H1 (cell line): ENCODE measurements at regions not wholly inside any gene's neighbourhood (a gene's known extent, or its start where the extent isn't known, plus 50 kb on each side); places are given as distances from the start of the nearest gene placed in this dataset.

Source experiments
- CTCF ChIA-PET: fragments of 300-600 bp; sonication (Branson Sonifier 250); formaldehyde crosslinking; loops from one replicate; lab custom pipeline; 2021; ENCODE audit not compliant: partially characterized antibody; lab: Charles Lee
- POLR2A ChIA-PET: fragments of 300-600 bp; sonication (Branson Sonifier 250); formaldehyde crosslinking; loops from one replicate; lab custom pipeline; 2021; ENCODE audit warnings: inconsistent platforms; ENCODE audit not compliant: partially characterized antibody; lab: Charles Lee
- DNase-seq, 2 experiments: peaks; one replicate each; pipeline versions ENCODE4 v3.0.0 to v3.0.0-alpha.2; 2010 to 2022; ENCODE audit warnings: low spot score in 2 of 2, low read depth in 1 of 2, mixed read lengths in 1 of 2
- FAIRE-seq: peaks from 2 replicates; lab custom pipeline; 2011; peaks lifted over from hg19 to GRCh38; lab: Jason Lieb, UNC
- H2AFZ ChIP-seq: 2 replicates; pipeline ENCODE4 v1.8.1; 2012; ENCODE audit warnings: low read length, inconsistent platforms
- H2AK5ac ChIP-seq: 2 replicates; pipeline ENCODE4 v1.6.1; 2013; ENCODE audit warnings: low read depth, low read length
- H2BK120ac ChIP-seq: replicated peaks from 2 replicates; pipeline ENCODE3; 2013; ENCODE audit warnings: low read depth, low read length, inconsistent platforms
- H2BK12ac ChIP-seq: 2 replicates; pipeline ENCODE4 v1.6.1; 2013; ENCODE audit warnings: low read depth, low read length
- H2BK15ac ChIP-seq: 2 replicates; pipeline ENCODE4 v1.6.1; 2013; ENCODE audit warnings: low read length
- H2BK20ac ChIP-seq: 2 replicates; pipeline ENCODE4 v1.6.1; 2013; ENCODE audit warnings: low read length
- H2BK5ac ChIP-seq: 2 replicates; pipeline ENCODE4 v1.6.1; 2013; ENCODE audit warnings: low read depth, low read length
- H3K14ac ChIP-seq: 2 replicates; pipeline ENCODE4 v1.6.1; 2013; ENCODE audit warnings: inconsistent platforms; ENCODE audit not compliant: insufficient read length
- H3K18ac ChIP-seq: 2 replicates; pipeline ENCODE4 v1.6.1; 2013; ENCODE audit warnings: low read length; ENCODE audit errors: extremely low read depth
- H3K23ac ChIP-seq: 2 replicates; pipeline ENCODE4 v1.6.1; 2013; ENCODE audit warnings: inconsistent platforms; ENCODE audit not compliant: insufficient read length
- H3K23me2 ChIP-seq: 2 replicates; pipeline ENCODE4 v1.6.1; 2013; ENCODE audit warnings: low read depth, low read length
- H3K27ac ChIP-seq: 2 replicates; pipeline ENCODE4 v1.6.1; 2011; ENCODE audit warnings: low read depth, low read length, inconsistent platforms
- H3K27me3 ChIP-seq, 4 experiments: replicated peaks in 1 of 4; 1 replicate in 1 of 4; 2 replicates in 3 of 4; pipeline versions ENCODE4 v1.6.1 to v1.8.1; 2011 to 2013; ENCODE audit warnings: low read length in 3 of 4, mild to moderate bottlenecking in 3 of 4, inconsistent platforms in 2 of 4, mixed read lengths in 2 of 4, moderate library complexity in 1 of 4; ENCODE audit not compliant: control insufficient read depth in 3 of 4, insufficient read depth in 3 of 4; ENCODE audit errors: extremely low read depth in 1 of 4
- H3K36me3 ChIP-seq, 4 experiments: 2 replicates each; pipeline versions ENCODE4 v1.6.1 to v1.8.1; 2011 to 2013; ENCODE audit warnings: mild to moderate bottlenecking in 4 of 4, low read length in 3 of 4, moderate library complexity in 2 of 4, control low read depth in 1 of 4, inconsistent platforms in 1 of 4; ENCODE audit not compliant: insufficient read depth in 4 of 4, control insufficient read depth in 2 of 4
- H3K4ac ChIP-seq: replicated peaks from 2 replicates; pipeline ENCODE3; 2013; ENCODE audit warnings: low read length, low read depth, mixed read lengths, inconsistent platforms; ENCODE audit not compliant: insufficient read length
- H3K4me1 ChIP-seq, 4 experiments: replicated peaks in 1 of 4; 1 replicate in 1 of 4; 2 replicates in 3 of 4; pipeline versions ENCODE4 v1.6.1 to v1.8.1; 2011 to 2013; ENCODE audit warnings: low read length in 3 of 4, inconsistent platforms in 2 of 4, mixed read lengths in 1 of 4; ENCODE audit not compliant: insufficient read depth in 4 of 4, control insufficient read depth in 3 of 4
- H3K4me2 ChIP-seq, 2 experiments: 2 replicates each; pipeline versions ENCODE4 v1.6.1 to v1.8.1; 2011 to 2013; ENCODE audit warnings: low read depth in 2 of 2, low read length in 2 of 2, control low read depth in 1 of 2, inconsistent platforms in 1 of 2, mild to moderate bottlenecking in 1 of 2; ENCODE audit not compliant: insufficient read depth in 1 of 2
- H3K4me3 ChIP-seq, 4 experiments: fragments of 200-600, 300-600 bp in 1 of 4; sonication (generic), shearing (Covaris generic), sonication (Bioruptor Twin) in 1 of 4; 2 replicates each; pipeline versions ENCODE4 v1.5.1 to v1.8.1; 2011 to 2016; ENCODE audit warnings: low read length in 4 of 4, low read depth in 3 of 4, control low read depth in 2 of 4, inconsistent platforms in 2 of 4, mild to moderate bottlenecking in 2 of 4, mixed read lengths in 1 of 4, moderate library complexity in 1 of 4; ENCODE audit not compliant: insufficient read depth in 2 of 4; ENCODE audit errors: extremely low read depth in 1 of 4
- H3K56ac ChIP-seq: replicated peaks from 2 replicates; pipeline ENCODE3; 2013; ENCODE audit warnings: low read depth, mild to moderate bottlenecking, mixed read lengths, low read length, inconsistent platforms; ENCODE audit not compliant: insufficient read length
- H3K79me1 ChIP-seq: 2 replicates; pipeline ENCODE4 v1.6.1; 2013; ENCODE audit warnings: low read depth, low read length, control low read depth
- H3K79me2 ChIP-seq, 2 experiments: 2 replicates each; pipeline versions ENCODE4 v1.6.1 to v1.8.1; 2012 to 2013; ENCODE audit warnings: low read length in 2 of 2, mild to moderate bottlenecking in 2 of 2, inconsistent platforms in 1 of 2; ENCODE audit not compliant: insufficient read depth in 2 of 2, control insufficient read depth in 1 of 2
- H3K9ac ChIP-seq, 4 experiments: replicated peaks in 1 of 4; 1 replicate in 1 of 4; 2 replicates in 3 of 4; pipeline versions ENCODE4 v1.6.1 to v1.8.1; 2011 to 2013; ENCODE audit warnings: low read depth in 3 of 4, low read length in 3 of 4, control low read depth in 2 of 4, mild to moderate bottlenecking in 2 of 4, moderate library complexity in 2 of 4, inconsistent platforms in 1 of 4; ENCODE audit errors: extremely low read depth in 1 of 4
- H3K9me3 ChIP-seq, 2 experiments: 2 replicates each; pipeline versions ENCODE4 v1.6.1 to v1.8.1; 2012 to 2013; ENCODE audit warnings: mild to moderate bottlenecking in 2 of 2, moderate library complexity in 2 of 2, control low read depth in 1 of 2, inconsistent platforms in 1 of 2, low read depth in 1 of 2, low read length in 1 of 2, mixed read lengths in 1 of 2; ENCODE audit not compliant: insufficient read depth in 2 of 2
- H4K20me1 ChIP-seq, 2 experiments: replicated peaks in 1 of 2; 2 replicates each; pipeline versions ENCODE3 to v1.8.1; 2011 to 2013; ENCODE audit warnings: inconsistent platforms in 2 of 2, low read length in 2 of 2, mild to moderate bottlenecking in 1 of 2; ENCODE audit not compliant: insufficient read depth in 2 of 2, control insufficient read depth in 1 of 2
- H4K5ac ChIP-seq: 2 replicates; pipeline ENCODE4 v1.6.1; 2013; ENCODE audit warnings: low read length, low read depth, mixed read lengths, inconsistent platforms; ENCODE audit not compliant: insufficient read length
- H4K8ac ChIP-seq: 2 replicates; pipeline ENCODE4 v1.8.0; 2013; ENCODE audit warnings: mild to moderate bottlenecking, moderate library complexity, low read length, inconsistent platforms; ENCODE audit not compliant: insufficient read depth; ENCODE audit errors: extremely low read depth
- H4K91ac ChIP-seq: replicated peaks from 2 replicates; pipeline ENCODE3; 2013; ENCODE audit warnings: low read length, mixed read lengths, inconsistent platforms; ENCODE audit not compliant: insufficient read length
- SIN3A ChIP-seq, 2 experiments: IDR thresholded peaks in 1 of 2; conservative IDR thresholded peaks in 1 of 2; 2 replicates each; pipeline ENCODE4 v1.6.1; 2011 to 2012; ENCODE audit warnings: low read length in 2 of 2, improper control_type of control experiment in 1 of 2, low read depth in 1 of 2, mild to moderate bottlenecking in 1 of 2
- SP4 ChIP-seq: IDR thresholded peaks from 2 replicates; pipeline ENCODE4 v1.6.1; 2012; ENCODE audit warnings: low read length, inconsistent platforms
- TCF12 ChIP-seq: IDR thresholded peaks from 2 replicates; pipeline ENCODE4 v1.6.1; 2011; ENCODE audit warnings: low read depth, mild to moderate bottlenecking, low read length
- whole genome bisulfite sequencing, 2 experiments: shearing (Covaris generic) in 1 of 2; methylation state at CpG; one replicate each; pipeline versions ENCODE4 v1.1.6 to v1.1.7; 2013 to 2015; ENCODE audit warnings: low lambda C conversion rate in 2 of 2, mixed read lengths in 2 of 2, inconsistent platforms in 1 of 2, low coverage in 1 of 2, missing lambda C conversion rate in 1 of 2; ENCODE audit not compliant: insufficient replicate concordance in 2 of 2, insufficient coverage in 1 of 2, insufficient read length in 1 of 2; ENCODE audit errors: extremely low coverage in 1 of 2, missing lambda C conversion rate in 1 of 2; 5-methylcytosine and 5-hydroxymethylcytosine counted together
- TF ChIP-seq, protein P1 (sequence below): IDR thresholded peaks from 2 replicates; pipeline ENCODE4 v1.6.1; 2011; ENCODE audit warnings: low read length, improper control_type of control experiment
- TF ChIP-seq, protein P2 (sequence below): IDR thresholded peaks from 2 replicates; pipeline ENCODE4 v1.6.1; 2012; ENCODE audit warnings: low read length, inconsistent platforms

DNA sequence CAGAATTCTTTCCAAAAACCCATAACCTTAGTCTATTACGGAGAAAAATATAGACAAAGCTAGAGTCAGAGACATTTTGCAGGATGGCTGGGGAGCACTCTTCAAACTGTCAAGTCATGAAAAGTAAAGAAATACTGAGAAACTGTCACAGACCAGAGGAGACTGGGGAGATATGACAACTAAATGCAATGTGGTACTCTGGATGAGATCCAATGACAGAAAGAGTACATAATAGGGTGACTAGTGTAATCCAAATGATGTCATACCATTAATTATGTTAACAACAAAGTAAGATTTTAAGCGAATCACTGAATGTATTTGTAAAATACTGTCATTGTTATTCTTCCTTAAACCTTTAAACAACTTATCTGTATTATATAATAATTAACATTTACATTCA, 393.8 kb downstream of the LIG4 start:
- CTCF ChIA-PET: interaction anchor here (0.6 kb wide), 2 partner anchors 19 to 846 kb away, joined by 3 read pairs; no protein-coding TSS in a partner anchor
- FAIRE-seq: no peak
- H3K14ac ChIP-seq: no peak overlapping the region

More for the DNA sequence above, 393.8 kb downstream of the LIG4 start:
- no peaks in the 10 kb centered on the region for H4K20me1 ChIP-seq
- no peak overlapping the region for H2BK120ac ChIP-seq
- H2BK5ac ChIP-seq: no peak overlapping the region
- H3K9ac ChIP-seq: no peak overlapping the region
- H3K27me3 ChIP-seq: no peaks in the 10 kb centered on the region
- 98% methylated on average over 2 of the region's 2 CpGs; no CpG with 5 or more reads in 1 of the 2 experiments for WGBS, 2 experiments
- no peaks in the 10 kb centered on the region for H3K79me1 ChIP-seq
- no peak overlapping the region for H2AK5ac ChIP-seq
- no peak overlapping the region for H4K91ac ChIP-seq
- H2BK12ac ChIP-seq: no peak overlapping the region
- H3K9me3 ChIP-seq: no peaks in the 10 kb centered on the region
- no peak overlapping the region for H3K4me2 ChIP-seq
- H3K56ac ChIP-seq: no peak overlapping the region
- no peak for TF ChIP-seq SIN3A (conservative IDR thresholded peaks at IDR 0.05 in 1 of 2, IDR thresholded peaks at IDR 0.05 in 1 of 2; ENCODE audit: low read depth in 1 of 2, low read length in 2 of 2)
- TF ChIP-seq, protein P1, sequence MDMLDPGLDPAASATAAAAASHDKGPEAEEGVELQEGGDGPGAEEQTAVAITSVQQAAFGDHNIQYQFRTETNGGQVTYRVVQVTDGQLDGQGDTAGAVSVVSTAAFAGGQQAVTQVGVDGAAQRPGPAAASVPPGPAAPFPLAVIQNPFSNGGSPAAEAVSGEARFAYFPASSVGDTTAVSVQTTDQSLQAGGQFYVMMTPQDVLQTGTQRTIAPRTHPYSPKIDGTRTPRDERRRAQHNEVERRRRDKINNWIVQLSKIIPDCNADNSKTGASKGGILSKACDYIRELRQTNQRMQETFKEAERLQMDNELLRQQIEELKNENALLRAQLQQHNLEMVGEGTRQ: no peak
- no peak for TF ChIP-seq SP4
- TF ChIP-seq TCF12: no peak
- TF ChIP-seq, protein P2, sequence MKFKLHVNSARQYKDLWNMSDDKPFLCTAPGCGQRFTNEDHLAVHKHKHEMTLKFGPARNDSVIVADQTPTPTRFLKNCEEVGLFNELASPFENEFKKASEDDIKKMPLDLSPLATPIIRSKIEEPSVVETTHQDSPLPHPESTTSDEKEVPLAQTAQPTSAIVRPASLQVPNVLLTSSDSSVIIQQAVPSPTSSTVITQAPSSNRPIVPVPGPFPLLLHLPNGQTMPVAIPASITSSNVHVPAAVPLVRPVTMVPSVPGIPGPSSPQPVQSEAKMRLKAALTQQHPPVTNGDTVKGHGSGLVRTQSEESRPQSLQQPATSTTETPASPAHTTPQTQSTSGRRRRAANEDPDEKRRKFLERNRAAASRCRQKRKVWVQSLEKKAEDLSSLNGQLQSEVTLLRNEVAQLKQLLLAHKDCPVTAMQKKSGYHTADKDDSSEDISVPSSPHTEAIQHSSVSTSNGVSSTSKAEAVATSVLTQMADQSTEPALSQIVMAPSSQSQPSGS: no peak
- DNase-seq: no peak
- peaks cover 0 to 17% (median 11%) of the 10 kb centered on the region in 4 experiments; a peak in 4 of 7 replicates for H3K4me1 ChIP-seq
- H4K8ac ChIP-seq: no peak overlapping the region
- POLR2A ChIA-PET: no interaction called here
- no peaks in the 10 kb centered on the region; the same call in 1 of the 2 replicates for H3K23me2 ChIP-seq
- no peak overlapping the region for H3K23ac ChIP-seq
- no peak overlapping the region for H3K18ac ChIP-seq
- H3K36me3 ChIP-seq: no peaks in the 10 kb centered on the region
- no peak overlapping the region for H4K5ac ChIP-seq
- H3K4ac ChIP-seq: no peak overlapping the region
- no peak overlapping the region for H2BK15ac ChIP-seq
- no peak overlapping the region for H3K27ac ChIP-seq
- no peaks in the 10 kb centered on the region; a peak in 1 of 4 replicates for H3K79me2 ChIP-seq
- H2BK20ac ChIP-seq: no peak overlapping the region
- no peak overlapping the region for H3K4me3 ChIP-seq
- no peak overlapping the region for H2AFZ ChIP-seq
